Lower lobe of right lung (tissue), 2 donors: ENCODE measurements at regions not wholly inside any gene's neighbourhood (a gene's known extent, or its start where the extent isn't known, plus 50 kb on each side); places are given as distances from the start of the nearest gene placed in this dataset.

Source experiments
- ATAC-seq, 2 donors: fragments of 200-7000 bp; cut with Tn5 transposase; one replicate each; pipeline ENCODE4 v1.9.1; 2020 to 2022; ENCODE audit warnings: mild to moderate bottlenecking in 2 of 2, moderate library complexity in 2 of 2
- DNase-seq: peaks from one replicate; pipeline ENCODE4 v3.0.0-alpha.2; 2020
- H3K27ac ChIP-seq: fragments of 200-600 bp; one replicate; pipeline ENCODE4 v1.8.0; 2022
- H3K27me3 ChIP-seq: fragments of 200-600 bp; one replicate; pipeline ENCODE4 v1.8.0; 2022; ENCODE audit warnings: low read depth
- H3K36me3 ChIP-seq: fragments of 200-600 bp; one replicate; pipeline ENCODE4 v1.8.0; 2022; ENCODE audit warnings: mild to moderate bottlenecking
- H3K4me1 ChIP-seq: fragments of 200-600 bp; one replicate; pipeline ENCODE4 v1.8.0; 2022
- H3K4me3 ChIP-seq: fragments of 200-600 bp; one replicate; pipeline ENCODE4 v1.8.0; 2022; ENCODE audit warnings: mild to moderate bottlenecking
- H3K9me3 ChIP-seq: fragments of 200-600 bp; one replicate; pipeline ENCODE4 v1.8.0; 2022
- intact Hi-C: fragments of 100-400 bp; cut with DNase I; formaldehyde crosslinking; loops from one replicate; pipeline ENCODE4 v1.11.0; 2022
- TF ChIP-seq, protein P1 (sequence below): fragments of 200-600 bp; IDR thresholded peaks from one replicate; pipeline ENCODE4 v1.8.0; 2022; ENCODE audit warnings: antibody characterized with exemption, mild to moderate bottlenecking
- donor health status: DM: no; HTN: yes; CAD: no; lungs with severe emphysema.

DNA sequence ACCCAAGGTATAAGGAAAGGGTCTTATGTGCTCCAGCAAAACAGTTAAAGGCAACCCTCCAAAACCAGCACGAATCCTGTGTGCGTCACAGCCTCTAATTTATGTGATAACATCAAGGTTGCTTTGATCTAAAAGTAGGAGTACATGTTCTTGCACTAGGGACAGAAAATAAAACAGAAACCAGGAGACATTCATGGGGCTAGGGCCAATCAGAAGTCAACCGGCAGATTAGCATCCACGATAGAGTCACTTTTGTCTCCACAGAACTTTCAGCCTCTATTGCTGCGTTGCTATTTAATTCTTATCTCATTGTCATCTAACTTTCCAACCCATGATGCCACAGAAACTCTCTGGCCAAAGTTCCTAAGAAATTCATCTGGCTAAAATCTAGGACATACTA is 178.8 kb upstream of the PTCHD4 start:
- no peaks in the 10 kb centered on the region for H3K36me3 ChIP-seq
- DNase-seq (no peak), ATAC-seq (no peak)
- intact Hi-C loops: no loop called here
- H3K4me1 ChIP-seq: no peaks in the 10 kb centered on the region
- peaks cover 7% of the 10 kb centered on the region for H3K9me3 ChIP-seq
- TF ChIP-seq, protein P1, sequence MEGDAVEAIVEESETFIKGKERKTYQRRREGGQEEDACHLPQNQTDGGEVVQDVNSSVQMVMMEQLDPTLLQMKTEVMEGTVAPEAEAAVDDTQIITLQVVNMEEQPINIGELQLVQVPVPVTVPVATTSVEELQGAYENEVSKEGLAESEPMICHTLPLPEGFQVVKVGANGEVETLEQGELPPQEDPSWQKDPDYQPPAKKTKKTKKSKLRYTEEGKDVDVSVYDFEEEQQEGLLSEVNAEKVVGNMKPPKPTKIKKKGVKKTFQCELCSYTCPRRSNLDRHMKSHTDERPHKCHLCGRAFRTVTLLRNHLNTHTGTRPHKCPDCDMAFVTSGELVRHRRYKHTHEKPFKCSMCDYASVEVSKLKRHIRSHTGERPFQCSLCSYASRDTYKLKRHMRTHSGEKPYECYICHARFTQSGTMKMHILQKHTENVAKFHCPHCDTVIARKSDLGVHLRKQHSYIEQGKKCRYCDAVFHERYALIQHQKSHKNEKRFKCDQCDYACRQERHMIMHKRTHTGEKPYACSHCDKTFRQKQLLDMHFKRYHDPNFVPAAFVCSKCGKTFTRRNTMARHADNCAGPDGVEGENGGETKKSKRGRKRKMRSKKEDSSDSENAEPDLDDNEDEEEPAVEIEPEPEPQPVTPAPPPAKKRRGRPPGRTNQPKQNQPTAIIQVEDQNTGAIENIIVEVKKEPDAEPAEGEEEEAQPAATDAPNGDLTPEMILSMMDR: no peak
- no peak overlapping the region for H3K4me3 ChIP-seq
- no peak overlapping the region for H3K27ac ChIP-seq
- no peaks in the 10 kb centered on the region for H3K27me3 ChIP-seq

DNA sequence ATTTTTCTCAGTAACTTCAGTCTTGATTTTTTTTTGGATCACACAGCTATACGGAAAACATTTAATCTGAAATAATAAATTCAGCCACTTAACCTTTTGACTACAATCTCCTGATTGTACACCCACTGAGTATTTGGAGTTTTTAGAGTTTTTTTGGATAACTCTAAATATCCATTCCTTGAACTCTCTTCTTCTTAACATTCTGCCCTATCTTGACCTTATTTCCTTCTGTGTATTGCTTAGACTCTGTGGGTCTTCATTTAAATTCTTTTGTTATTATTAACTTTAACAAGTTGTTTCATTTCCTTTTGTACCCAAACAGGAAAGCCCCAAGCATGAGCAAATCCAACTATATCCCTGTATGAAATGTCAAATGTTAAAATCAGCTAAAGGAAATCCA is 170.2 kb upstream of the PTCHD4 start:
- TF ChIP-seq, protein P1: no peak
- no peak overlapping the region for H3K27ac ChIP-seq
- peaks cover 7% of the 10 kb centered on the region for H3K9me3 ChIP-seq
- H3K27me3 ChIP-seq: no peaks in the 10 kb centered on the region
- DNase-seq (no peak), ATAC-seq (no peak)
- no peaks in the 10 kb centered on the region for H3K36me3 ChIP-seq
- H3K4me3 ChIP-seq: no peak overlapping the region
- H3K4me1 ChIP-seq: no peaks in the 10 kb centered on the region
- intact Hi-C loops: no loop called here

DNA sequence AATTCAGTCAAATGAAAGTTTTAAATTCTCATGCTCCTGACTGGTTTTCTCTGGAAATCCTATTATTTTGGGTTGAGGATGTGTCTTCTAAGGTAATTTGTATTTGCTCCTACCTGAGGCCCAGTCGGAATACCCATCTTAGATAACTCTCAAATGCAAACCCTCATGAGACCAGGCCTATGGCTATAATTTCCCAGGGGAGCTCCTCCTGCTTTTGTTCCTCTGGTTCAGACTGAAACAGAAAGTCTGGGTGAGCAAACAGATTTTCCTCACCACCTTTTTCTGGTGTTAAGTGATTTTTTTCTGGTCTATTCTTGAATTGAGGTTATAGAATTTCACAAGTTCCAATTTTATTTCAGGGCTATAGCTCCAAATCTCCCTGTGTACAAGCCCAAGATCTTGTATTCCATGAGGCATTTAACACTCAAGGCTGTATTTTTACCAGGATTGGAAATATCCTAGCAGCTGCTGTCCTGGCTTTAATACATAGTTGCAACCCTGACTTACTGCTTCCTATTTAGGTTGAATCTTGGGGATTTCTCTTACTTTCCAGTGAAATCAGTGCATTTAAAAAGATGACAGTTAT is 169.1 kb upstream of the PTCHD4 start:
- TF ChIP-seq, protein P1: no peak
- intact Hi-C loops: no loop called here
- H3K4me1 ChIP-seq: no peaks in the 10 kb centered on the region
- no peak for DNase-seq
- ATAC-seq: no peak
- H3K9me3 ChIP-seq: peaks cover under 1% of the 10 kb centered on the region
- no peaks in the 10 kb centered on the region for H3K36me3 ChIP-seq
- no peak overlapping the region for H3K4me3 ChIP-seq
- no peak overlapping the region for H3K27ac ChIP-seq
- H3K27me3 ChIP-seq: no peaks in the 10 kb centered on the region

DNA sequence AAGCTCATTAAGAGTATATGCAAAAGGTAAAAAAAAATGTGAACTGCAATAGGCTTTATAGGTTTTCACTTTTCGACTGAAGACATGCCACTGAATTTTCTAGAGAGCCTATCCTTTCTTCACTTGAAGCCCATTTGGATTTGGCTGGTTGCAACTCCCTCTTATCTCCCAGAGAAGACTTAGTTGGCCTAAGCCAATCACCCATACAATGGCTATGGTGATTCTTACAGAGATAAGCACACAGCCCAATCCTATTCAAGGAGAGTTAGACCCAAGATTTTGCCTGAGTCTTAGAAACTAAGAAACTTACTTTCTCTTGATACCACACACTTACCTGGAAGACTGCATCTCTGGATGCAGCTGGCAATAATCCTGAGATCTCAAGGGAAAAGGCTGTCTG is 167.3 kb upstream of the PTCHD4 start:
- no peak overlapping the region for H3K4me3 ChIP-seq
- DNase-seq: no peak

DNA sequence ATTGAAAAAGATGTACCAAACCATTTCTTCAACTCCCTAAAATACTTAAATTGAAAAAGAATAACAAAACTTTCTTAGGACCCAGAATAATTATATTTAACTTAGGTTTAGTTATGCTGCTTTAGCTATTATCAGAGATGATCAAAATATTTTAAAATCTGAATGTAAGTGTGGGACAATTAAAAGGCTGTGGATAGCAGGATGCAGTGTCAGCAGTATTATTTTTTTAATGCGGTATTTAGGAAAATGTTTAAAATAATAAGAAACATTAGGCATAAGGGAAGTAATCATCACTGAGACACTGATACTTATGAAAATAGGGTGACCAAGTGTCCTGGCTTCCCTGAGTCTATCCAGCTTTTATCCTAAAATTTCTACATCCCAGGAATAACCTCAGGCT is 161.5 kb upstream of the PTCHD4 start:
- Histone ChIP-seq H3K27me3 (no peaks in the 10 kb centered on the region), H3K9me3 (no peaks in the 10 kb centered on the region), H3K4me1 (no peaks in the 10 kb centered on the region), H3K36me3 (no peaks in the 10 kb centered on the region), H3K4me3 (no peak overlapping the region), H3K27ac (no peak overlapping the region)
- intact Hi-C loops: no loop called here
- ATAC-seq (no peak), DNase-seq (no peak)
- TF ChIP-seq, protein P1: no peak

More for the DNA sequence above, 167.3 kb upstream of the PTCHD4 start:
- no peak overlapping the region for H3K27ac ChIP-seq
- no peaks in the 10 kb centered on the region for H3K9me3 ChIP-seq
- no peaks in the 10 kb centered on the region for H3K27me3 ChIP-seq
- no peaks in the 10 kb centered on the region for H3K4me1 ChIP-seq
- intact Hi-C loops: no loop called here
- no peaks in the 10 kb centered on the region for H3K36me3 ChIP-seq
- ATAC-seq: no peak
- TF ChIP-seq, protein P1: no peak

DNA sequence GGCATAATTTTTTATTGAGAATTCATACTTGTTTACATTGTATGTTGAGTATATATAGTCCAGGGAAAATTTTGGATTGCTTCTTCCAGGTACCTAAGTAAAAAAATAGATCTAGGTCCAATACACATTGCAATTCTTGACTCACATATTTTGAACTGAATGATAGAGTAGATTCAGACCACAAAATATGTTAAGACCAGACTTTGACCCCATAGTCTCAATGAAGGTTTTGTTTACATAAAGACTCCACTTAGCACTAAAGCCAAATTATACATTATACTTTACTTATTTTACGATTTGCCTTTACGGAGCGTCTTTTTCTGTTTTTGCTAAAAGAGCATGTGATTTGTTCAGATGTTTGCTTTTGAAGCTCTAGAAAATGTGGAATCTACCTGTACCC is 144.1 kb upstream of the PTCHD4 start:
- Histone ChIP-seq H3K9me3 (no peaks in the 10 kb centered on the region), H3K4me1 (no peaks in the 10 kb centered on the region), H3K27me3 (no peaks in the 10 kb centered on the region), H3K36me3 (no peaks in the 10 kb centered on the region), H3K4me3 (no peak overlapping the region), H3K27ac (no peak overlapping the region)
- ATAC-seq (no peak), DNase-seq (no peak)
- intact Hi-C loops: no loop called here
- TF ChIP-seq, protein P1: no peak
